ENCODE measurements at regions not wholly inside any gene's neighbourhood (a gene's known extent, or its start where the extent isn't known, plus 50 kb on each side); places are given as distances from the start of the nearest gene placed in this dataset.

DNA sequence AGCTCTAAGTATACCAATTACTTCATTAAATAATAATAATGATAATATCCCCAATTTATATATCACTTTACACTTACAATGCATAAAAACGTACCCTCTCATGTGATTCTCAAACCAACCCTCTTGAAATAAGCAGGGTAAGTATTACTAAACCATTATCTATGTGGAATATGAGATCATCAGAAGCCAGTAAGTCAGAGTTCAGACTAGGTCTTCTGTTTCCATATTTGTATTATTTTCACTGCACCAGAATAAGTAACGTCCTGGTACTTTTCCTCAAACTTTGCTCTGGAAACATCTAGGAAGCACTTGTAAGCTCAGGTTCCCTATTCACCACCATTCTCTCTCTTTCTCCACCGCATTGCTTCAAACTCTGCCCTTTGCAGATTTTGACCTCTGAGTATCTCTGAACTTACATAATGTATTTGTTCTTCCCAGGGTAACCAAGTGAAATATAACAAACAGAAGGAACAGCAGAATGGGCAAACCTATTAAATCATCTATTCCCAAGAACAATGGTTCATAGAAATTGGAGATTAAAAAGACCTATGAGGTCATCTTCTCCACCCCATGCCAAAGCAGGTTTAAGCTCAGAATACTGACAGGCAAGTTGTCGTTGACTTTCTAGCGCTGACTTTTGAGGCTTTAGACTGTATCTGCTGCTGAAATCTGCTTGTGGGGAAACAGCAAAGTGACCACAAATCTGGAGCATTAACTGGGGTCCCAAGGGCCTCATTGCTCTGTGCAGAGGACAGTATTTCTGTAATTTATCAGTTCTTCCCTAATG is 161.3 kb upstream of the FAR2 start:
- H3K4me1 Mint-ChIP-seq = peaks cover 20% of the 10 kb centered on the region
- H3K27me3 Mint-ChIP-seq (ENCODE audit: low read depth) = no peaks in the 10 kb centered on the region
- no peaks in the 10 kb centered on the region for H3K36me3 Mint-ChIP-seq (ENCODE audit: low read depth)
- H3K4me3 Mint-ChIP-seq = no peak overlapping the region
- no peaks in the 10 kb centered on the region for H3K9me3 Mint-ChIP-seq
- TF ChIP-seq, protein P1, sequence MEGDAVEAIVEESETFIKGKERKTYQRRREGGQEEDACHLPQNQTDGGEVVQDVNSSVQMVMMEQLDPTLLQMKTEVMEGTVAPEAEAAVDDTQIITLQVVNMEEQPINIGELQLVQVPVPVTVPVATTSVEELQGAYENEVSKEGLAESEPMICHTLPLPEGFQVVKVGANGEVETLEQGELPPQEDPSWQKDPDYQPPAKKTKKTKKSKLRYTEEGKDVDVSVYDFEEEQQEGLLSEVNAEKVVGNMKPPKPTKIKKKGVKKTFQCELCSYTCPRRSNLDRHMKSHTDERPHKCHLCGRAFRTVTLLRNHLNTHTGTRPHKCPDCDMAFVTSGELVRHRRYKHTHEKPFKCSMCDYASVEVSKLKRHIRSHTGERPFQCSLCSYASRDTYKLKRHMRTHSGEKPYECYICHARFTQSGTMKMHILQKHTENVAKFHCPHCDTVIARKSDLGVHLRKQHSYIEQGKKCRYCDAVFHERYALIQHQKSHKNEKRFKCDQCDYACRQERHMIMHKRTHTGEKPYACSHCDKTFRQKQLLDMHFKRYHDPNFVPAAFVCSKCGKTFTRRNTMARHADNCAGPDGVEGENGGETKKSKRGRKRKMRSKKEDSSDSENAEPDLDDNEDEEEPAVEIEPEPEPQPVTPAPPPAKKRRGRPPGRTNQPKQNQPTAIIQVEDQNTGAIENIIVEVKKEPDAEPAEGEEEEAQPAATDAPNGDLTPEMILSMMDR (IDR thresholded peaks at IDR 0.05; ENCODE audit: unreplicated experiment in 3 of 3) = no peak
- no peak overlapping the region for H3K27ac Mint-ChIP-seq

DNA sequence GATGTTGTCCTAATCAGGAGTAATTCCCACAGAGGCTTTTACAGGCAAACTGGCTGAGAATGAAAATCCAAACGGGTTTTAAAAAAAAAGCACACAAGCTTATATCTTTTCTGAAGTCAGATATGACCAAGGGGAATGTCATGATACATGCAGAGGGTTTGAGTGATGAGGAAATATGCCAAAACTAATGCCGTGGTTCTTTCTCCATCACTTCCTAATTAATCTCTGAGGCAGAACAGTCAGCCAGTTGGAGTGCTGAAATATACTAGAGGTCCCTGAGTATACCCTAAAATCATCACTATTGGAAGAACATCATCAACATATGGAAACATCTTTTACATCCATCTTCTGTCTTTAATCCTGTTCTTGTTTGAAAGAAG is 160.8 kb upstream of the FAR2 start:
- H3K36me3 Mint-ChIP-seq (ENCODE audit: low read depth) = no peaks in the 10 kb centered on the region
- no peak overlapping the region for H3K4me3 Mint-ChIP-seq
- TF ChIP-seq, protein P1 (IDR thresholded peaks at IDR 0.05; ENCODE audit: unreplicated experiment in 3 of 3) = no peak
- H3K9me3 Mint-ChIP-seq = no peaks in the 10 kb centered on the region
- H3K27me3 Mint-ChIP-seq (ENCODE audit: low read depth) = no peaks in the 10 kb centered on the region
- peaks cover 20% of the 10 kb centered on the region for H3K4me1 Mint-ChIP-seq
- peak overlapping the region; percentile 7 to 21 (median 9) for H3K27ac Mint-ChIP-seq

DNA sequence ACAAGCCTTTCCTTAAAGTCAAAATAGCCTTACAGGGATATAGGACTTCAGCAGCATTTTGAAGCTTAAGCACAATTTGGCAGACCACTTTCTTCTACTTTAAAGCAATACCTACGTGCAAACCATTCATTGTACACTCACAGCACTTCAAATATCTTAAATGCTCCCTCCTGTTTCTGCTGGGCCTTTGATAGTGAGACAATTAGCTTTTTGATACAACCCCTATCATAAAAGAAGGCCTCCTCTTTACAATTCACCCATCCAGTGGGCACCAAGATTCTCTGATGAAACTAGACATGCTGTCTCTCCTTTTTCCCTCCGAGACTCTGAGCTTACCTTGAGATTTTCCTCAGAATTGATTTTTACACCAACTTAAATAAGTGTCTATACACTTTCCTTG is 157.5 kb upstream of the FAR2 start:
- Mint-ChIP-seq H3K4me3 (no peak overlapping the region), H3K9me3 (no peaks in the 10 kb centered on the region), H3K27me3 (ENCODE audit: low read depth) (no peaks in the 10 kb centered on the region), H3K36me3 (ENCODE audit: low read depth) (no peaks in the 10 kb centered on the region), H3K4me1 (peaks cover 20% of the 10 kb centered on the region), H3K27ac (no peak overlapping the region)
- TF ChIP-seq, protein P1 (IDR thresholded peaks at IDR 0.05; ENCODE audit: unreplicated experiment in 3 of 3) = no peak

DNA sequence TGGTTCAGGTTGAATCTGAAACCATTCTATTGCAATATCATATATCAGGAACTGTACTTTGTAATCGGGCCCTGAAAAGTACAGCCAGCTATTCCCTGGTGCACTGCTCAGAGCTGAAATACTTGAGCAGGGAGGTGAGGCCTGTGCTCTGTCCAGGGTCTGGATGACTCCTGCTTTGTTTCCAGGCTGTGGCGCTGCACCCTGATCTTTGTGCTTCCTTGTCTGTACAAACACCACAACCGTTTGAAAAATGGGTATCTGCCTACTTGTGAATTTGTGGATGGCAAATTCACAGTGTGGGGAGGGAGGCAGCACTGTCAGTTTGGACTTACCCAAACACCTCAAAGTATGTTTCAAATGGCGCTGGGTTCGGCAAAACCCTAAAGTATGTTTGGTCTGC is 155.4 kb upstream of the FAR2 start:
- no peaks in the 10 kb centered on the region for H3K27me3 Mint-ChIP-seq (ENCODE audit: low read depth)
- TF ChIP-seq, protein P1 (IDR thresholded peaks at IDR 0.05; ENCODE audit: unreplicated experiment in 3 of 3) = no peak
- no peaks in the 10 kb centered on the region for H3K36me3 Mint-ChIP-seq (ENCODE audit: low read depth)
- H3K9me3 Mint-ChIP-seq = no peaks in the 10 kb centered on the region
- H3K4me1 Mint-ChIP-seq = peaks cover 15% of the 10 kb centered on the region
- H3K27ac Mint-ChIP-seq = no peak overlapping the region
- H3K4me3 Mint-ChIP-seq = no peak overlapping the region

DNA sequence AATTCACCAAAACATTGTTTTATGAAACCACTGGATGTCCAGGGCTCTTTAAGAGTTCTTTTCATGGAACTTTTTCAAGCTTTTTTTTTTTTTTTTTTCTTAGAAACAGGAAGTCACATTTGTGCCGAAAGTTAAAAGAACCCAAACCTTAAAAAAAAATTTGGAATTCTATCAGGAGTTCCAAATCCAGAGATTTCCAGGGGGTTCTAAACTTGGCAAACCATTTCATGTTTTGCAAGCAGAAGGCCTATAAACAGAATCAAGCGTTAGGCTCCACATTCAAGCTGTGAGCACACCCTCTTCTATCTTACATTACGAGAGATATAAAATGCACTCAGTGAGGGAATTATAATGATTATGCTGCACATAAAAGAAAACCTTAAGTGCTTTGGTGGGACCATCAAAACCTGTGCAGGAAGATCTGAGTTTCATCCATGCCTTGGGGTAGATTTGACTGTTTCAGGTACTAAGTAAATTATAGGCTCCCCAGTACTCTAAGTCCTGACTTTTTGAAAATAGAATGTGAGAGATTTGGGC is 154.8 kb upstream of the FAR2 start:
- H3K36me3 Mint-ChIP-seq (ENCODE audit: low read depth) = no peaks in the 10 kb centered on the region
- no peaks in the 10 kb centered on the region for H3K27me3 Mint-ChIP-seq (ENCODE audit: low read depth)
- H3K4me1 Mint-ChIP-seq = peaks cover 11% of the 10 kb centered on the region
- TF ChIP-seq, protein P1 (IDR thresholded peaks at IDR 0.05; ENCODE audit: unreplicated experiment in 3 of 3) = no peak
- H3K27ac Mint-ChIP-seq = no peak overlapping the region
- no peaks in the 10 kb centered on the region for H3K9me3 Mint-ChIP-seq
- H3K4me3 Mint-ChIP-seq = no peak overlapping the region

DNA sequence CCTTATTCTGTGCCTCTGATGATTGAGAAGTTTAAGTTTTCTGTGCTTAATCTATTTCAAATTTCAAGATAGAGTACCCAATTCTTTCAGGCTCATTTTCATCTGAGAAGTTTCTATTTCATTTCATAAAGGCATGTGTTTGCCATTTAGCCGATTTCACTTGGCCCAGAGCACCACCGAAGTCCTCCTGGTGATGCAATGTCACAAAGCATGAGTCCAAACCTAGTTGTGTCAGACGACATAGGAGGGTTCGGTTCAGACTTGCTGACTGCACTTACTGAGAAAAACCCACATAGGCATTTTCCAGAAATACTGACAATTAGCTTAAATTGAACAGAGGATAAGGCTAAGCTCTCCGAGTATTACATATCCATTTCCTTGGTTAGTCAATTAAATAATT is 152.4 kb upstream of the FAR2 start:
- Mint-ChIP-seq H3K27me3 (ENCODE audit: low read depth) (peaks cover 8% of the 10 kb centered on the region), H3K27ac (no peak overlapping the region), H3K36me3 (ENCODE audit: low read depth) (no peaks in the 10 kb centered on the region), H3K4me1 (peaks cover 6% of the 10 kb centered on the region), H3K4me3 (no peak overlapping the region), H3K9me3 (no peaks in the 10 kb centered on the region)
- TF ChIP-seq, protein P1 (IDR thresholded peaks at IDR 0.05; ENCODE audit: unreplicated experiment in 3 of 3) = no peak

All from nephron (organoid).